ENCODE measurements at regions not wholly inside any gene's neighbourhood (a gene's known extent, or its start where the extent isn't known, plus 50 kb on each side); places are given as distances from the start of the nearest gene placed in this dataset.
A peak's percentile ranks its signal among the peaks of the same experiment; 100 is the strongest.

GRCh38 chr6:43952746-43953145 lies 174.5 kb downstream of the MRPL14 start:
- peaks cover 0 to 31% (median 6%) of the 10 kb centered on the region in 5 donors for H3K4me1 ChIP-seq (ENCODE audit: control insufficient read depth in 5 of 5, insufficient read depth in 5 of 5, low read length in 5 of 5)
- 84 to 89% methylated on average over 1 of the region's 1 CpG for WGBS, 2 donors
- H3K36me3 ChIP-seq (ENCODE audit: control insufficient read depth in 4 of 4, insufficient read depth in 4 of 4, low read length in 4 of 4): no peaks in the 10 kb centered on the region
- H3K9ac ChIP-seq (ENCODE audit: insufficient read depth in 1 of 2, low read length in 2 of 2): no peak overlapping the region
- no peak overlapping the region for H3K4me3 ChIP-seq
- H3K27me3 ChIP-seq (ENCODE audit: control insufficient read depth in 3 of 3, insufficient read depth in 3 of 3, low read length in 2 of 3): no peaks in the 10 kb centered on the region
- no peak overlapping the region for H3K27ac ChIP-seq (ENCODE audit: low read depth in 1 of 2, low read length in 1 of 2)
- peaks cover 0 to 4% (median 0%) of the 10 kb centered on the region in 4 donors for H3K9me3 ChIP-seq (ENCODE audit: control insufficient read depth in 4 of 4, insufficient read depth in 3 of 4, low read length in 3 of 4)
- no peak for DNase-seq
- TF ChIP-seq CTCF (IDR thresholded peaks at IDR 0.05; ENCODE audit: control extremely low read depth, extremely low read depth): no peak
- ATAC-seq (ENCODE audit: insufficient read depth, low FRiP score): no peak

- TF ChIP-seq CTCF (IDR thresholded peaks at IDR 0.05; ENCODE audit: control extremely low read depth, extremely low read depth): no peak
- H3K9ac ChIP-seq (ENCODE audit: insufficient read depth in 1 of 2, low read length in 2 of 2): no peak overlapping the region
- H3K27ac ChIP-seq (ENCODE audit: low read depth in 1 of 2, low read length in 1 of 2): no peak overlapping the region
- H3K36me3 ChIP-seq (ENCODE audit: control insufficient read depth in 4 of 4, insufficient read depth in 4 of 4, low read length in 4 of 4): no peaks in the 10 kb centered on the region
- no peak overlapping the region for H3K4me3 ChIP-seq
- ATAC-seq (ENCODE audit: insufficient read depth, low FRiP score) (no peak), DNase-seq (peak in 1 of 3 donors; percentile 54)
- H3K9me3 ChIP-seq (ENCODE audit: control insufficient read depth in 4 of 4, insufficient read depth in 3 of 4, low read length in 3 of 4): peaks cover 0 to 4% (median 0%) of the 10 kb centered on the region in 4 donors
- H3K27me3 ChIP-seq (ENCODE audit: control insufficient read depth in 3 of 3, insufficient read depth in 3 of 3, low read length in 2 of 3): no peaks in the 10 kb centered on the region
- WGBS, 2 donors: 94 to 99% methylated on average over 8 of the region's 8 CpGs
- H3K4me1 ChIP-seq (ENCODE audit: control insufficient read depth in 5 of 5, insufficient read depth in 5 of 5, low read length in 5 of 5): peaks cover 0 to 31% (median 6%) of the 10 kb centered on the region in 5 donors
Observed at GRCh38 chr6:43951756-43952675, 175.2 kb downstream of the MRPL14 start.

DNA sequence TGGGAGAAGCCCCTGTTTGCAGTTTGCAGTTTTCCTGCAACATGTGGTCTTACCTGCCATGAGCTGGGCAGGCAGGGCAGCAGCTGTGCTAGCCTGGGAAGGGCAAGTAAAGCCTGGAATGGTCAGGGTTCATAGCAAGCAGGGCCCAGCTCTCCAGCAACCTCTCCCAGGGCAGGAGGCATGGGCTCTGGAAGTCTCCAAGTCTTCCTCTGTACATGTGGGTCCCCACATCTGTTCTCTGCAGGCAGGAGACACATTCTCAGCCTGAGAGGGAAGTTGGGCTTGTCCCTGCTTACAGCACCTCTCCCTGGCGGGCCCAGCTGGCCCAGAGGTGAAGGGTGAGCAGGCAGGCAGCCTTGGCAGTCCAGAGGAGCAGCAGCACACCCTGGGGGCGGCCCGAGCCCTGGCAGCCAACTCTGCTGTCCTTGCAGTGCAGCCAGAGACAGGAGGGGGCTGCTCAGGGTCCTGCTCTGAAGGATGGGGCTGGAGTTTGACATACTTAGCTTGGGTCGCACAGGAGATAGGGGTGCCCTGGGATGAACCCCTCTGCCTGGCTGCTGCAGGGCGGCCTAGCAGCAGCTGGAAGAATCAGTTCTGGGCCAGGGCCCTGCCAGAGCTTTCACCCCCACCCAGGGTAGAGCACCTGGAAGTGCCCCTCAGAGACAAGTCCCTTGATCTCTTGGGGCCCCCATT lies 176.0 kb downstream of the MRPL14 start:
- H3K9ac ChIP-seq (ENCODE audit: insufficient read depth in 1 of 2, low read length in 2 of 2): no peak overlapping the region
- no peak overlapping the region for H3K4me3 ChIP-seq
- TF ChIP-seq CTCF (IDR thresholded peaks at IDR 0.05; ENCODE audit: control extremely low read depth, extremely low read depth): no peak
- no peaks in the 10 kb centered on the region for H3K27me3 ChIP-seq (ENCODE audit: control insufficient read depth in 3 of 3, insufficient read depth in 3 of 3, low read length in 2 of 3)
- H3K27ac ChIP-seq (ENCODE audit: low read depth in 1 of 2, low read length in 1 of 2): no peak overlapping the region
- DNase-seq (peak; percentile 73 to 81 (median 78)), ATAC-seq (ENCODE audit: insufficient read depth, low FRiP score) (no peak)
- 62 to 75% methylated on average over 4 to 5 of the region's 5 CpGs for WGBS, 2 donors
- H3K9me3 ChIP-seq (ENCODE audit: control insufficient read depth in 4 of 4, insufficient read depth in 3 of 4, low read length in 3 of 4): peaks cover 0 to 2% (median under 1%) of the 10 kb centered on the region in 4 donors
- H3K4me1 ChIP-seq (ENCODE audit: control insufficient read depth in 5 of 5, insufficient read depth in 5 of 5, low read length in 5 of 5): peaks cover 0 to 31% (median 6%) of the 10 kb centered on the region in 5 donors
- H3K36me3 ChIP-seq (ENCODE audit: control insufficient read depth in 4 of 4, insufficient read depth in 4 of 4, low read length in 4 of 4): no peaks in the 10 kb centered on the region

All from lung (tissue), 11 donors.